ENCODE measurements at regions not wholly inside any gene's neighbourhood (a gene's known extent, or its start where the extent isn't known, plus 50 kb on each side); places are given as distances from the start of the nearest gene placed in this dataset.

GRCh38 chr10:60684091-60684490 is 94.2 kb upstream of the CDK1 start:
- TF ChIP-seq CTCF (conservative IDR thresholded peaks at IDR 0.05; ENCODE audit: low read depth, low read length), result no peak
- no peak for TF ChIP-seq EZH2 (IDR thresholded peaks at IDR 0.05; ENCODE audit: borderline replicate concordance, low read depth, low read length, poor library complexity, severe bottlenecking)

All from A673 (cell line).